Skeletal muscle satellite cell (primary cell): ENCODE measurements at regions not wholly inside any gene's neighbourhood (a gene's known extent, or its start where the extent isn't known, plus 50 kb on each side); places are given as distances from the start of the nearest gene placed in this dataset.

Experiments used
- H3K27me3 ChIP-seq: 2 replicates; pipeline ENCODE4 v1.7.0; 2013; ENCODE audit warnings: low read length; ENCODE audit not compliant: control insufficient read depth, insufficient read depth
- H3K36me3 ChIP-seq: 2 replicates; pipeline ENCODE4 v1.7.0; 2013; ENCODE audit warnings: mild to moderate bottlenecking, control low read depth, low read length; ENCODE audit not compliant: insufficient read depth
- H3K4me1 ChIP-seq: 2 replicates; pipeline ENCODE4 v1.7.0; 2013; ENCODE audit warnings: low read length; ENCODE audit not compliant: control insufficient read depth, insufficient read depth
- H3K4me2 ChIP-seq: 2 replicates; pipeline ENCODE4 v1.7.0; 2013; ENCODE audit warnings: mild to moderate bottlenecking, low read length
- H3K4me3 ChIP-seq: 2 replicates; pipeline ENCODE4 v1.7.0; 2013; ENCODE audit warnings: low read length
- H3K9ac ChIP-seq: 2 replicates; pipeline ENCODE4 v1.7.0; 2013; ENCODE audit warnings: mild to moderate bottlenecking, low read depth, low read length, moderate library complexity
- H3K9me3 ChIP-seq: replicated peaks from 2 replicates; pipeline ENCODE4 v1.7.0; 2013; ENCODE audit warnings: mild to moderate bottlenecking, control low read depth, low read length

- no peak overlapping the region for H3K4me3 ChIP-seq
- H3K9ac ChIP-seq = no peak overlapping the region
- H3K27me3 ChIP-seq = no peaks in the 10 kb centered on the region
- H3K9me3 ChIP-seq = no peaks in the 10 kb centered on the region
- H3K4me2 ChIP-seq = no peak overlapping the region
- no peaks in the 10 kb centered on the region for H3K36me3 ChIP-seq
- H3K4me1 ChIP-seq = no peaks in the 10 kb centered on the region
Observed at GRCh38 chr1:90800012-90800717, 83.1 kb upstream of the BARHL2 start.

GRCh38 chr1:90799326-90799725 lies 82.2 kb upstream of the BARHL2 start:
- H3K4me2 ChIP-seq = no peak overlapping the region
- no peak overlapping the region for H3K4me3 ChIP-seq
- H3K27me3 ChIP-seq = no peaks in the 10 kb centered on the region
- no peaks in the 10 kb centered on the region for H3K36me3 ChIP-seq
- no peaks in the 10 kb centered on the region for H3K9me3 ChIP-seq
- H3K4me1 ChIP-seq = no peaks in the 10 kb centered on the region
- no peak overlapping the region for H3K9ac ChIP-seq

GRCh38 chr1:90798883-90799282 lies 81.8 kb upstream of the BARHL2 start:
- H3K36me3 ChIP-seq = no peaks in the 10 kb centered on the region
- H3K4me1 ChIP-seq = no peaks in the 10 kb centered on the region
- H3K4me3 ChIP-seq = no peak overlapping the region
- H3K9ac ChIP-seq = no peak overlapping the region
- no peaks in the 10 kb centered on the region for H3K27me3 ChIP-seq
- H3K9me3 ChIP-seq = no peaks in the 10 kb centered on the region
- H3K4me2 ChIP-seq = no peak overlapping the region

GRCh38 chr1:90798344-90798743 lies 81.2 kb upstream of the BARHL2 start:
- H3K9ac ChIP-seq = no peak overlapping the region

GRCh38 chr1:90795431-90795830 lies 78.3 kb upstream of the BARHL2 start:
- no peaks in the 10 kb centered on the region for H3K4me1 ChIP-seq
- no peaks in the 10 kb centered on the region for H3K27me3 ChIP-seq

More at GRCh38 chr1:90798344-90798743, 81.2 kb upstream of the BARHL2 start:
- no peaks in the 10 kb centered on the region for H3K9me3 ChIP-seq
- H3K36me3 ChIP-seq = no peaks in the 10 kb centered on the region
- H3K4me3 ChIP-seq = no peak overlapping the region
- H3K27me3 ChIP-seq = no peaks in the 10 kb centered on the region
- no peaks in the 10 kb centered on the region for H3K4me1 ChIP-seq
- H3K4me2 ChIP-seq = no peak overlapping the region

GRCh38 chr1:90786709-90787108 lies 69.6 kb upstream of the BARHL2 start:
- Histone ChIP-seq H3K27me3 (no peaks in the 10 kb centered on the region), H3K4me2 (no peak overlapping the region), H3K4me3 (no peak overlapping the region), H3K9ac (no peak overlapping the region), H3K36me3 (no peaks in the 10 kb centered on the region), H3K9me3 (no peaks in the 10 kb centered on the region), H3K4me1 (no peaks in the 10 kb centered on the region)

More at GRCh38 chr1:90795431-90795830, 78.3 kb upstream of the BARHL2 start:
- Histone ChIP-seq H3K36me3 (no peaks in the 10 kb centered on the region), H3K4me3 (no peak overlapping the region), H3K9me3 (no peaks in the 10 kb centered on the region), H3K4me2 (no peak overlapping the region), H3K9ac (no peak overlapping the region)

- Histone ChIP-seq H3K4me2 (no peak overlapping the region), H3K4me3 (no peak overlapping the region), H3K9me3 (no peaks in the 10 kb centered on the region), H3K9ac (no peak overlapping the region), H3K36me3 (no peaks in the 10 kb centered on the region), H3K27me3 (no peaks in the 10 kb centered on the region), H3K4me1 (no peaks in the 10 kb centered on the region)
Observed at GRCh38 chr1:90784186-90784847, 67.2 kb upstream of the BARHL2 start.

GRCh38 chr1:90783181-90783580 lies 66.1 kb upstream of the BARHL2 start:
- Histone ChIP-seq H3K4me2 (no peak overlapping the region), H3K36me3 (no peaks in the 10 kb centered on the region), H3K4me3 (no peak overlapping the region), H3K4me1 (no peaks in the 10 kb centered on the region), H3K27me3 (no peaks in the 10 kb centered on the region), H3K9me3 (no peaks in the 10 kb centered on the region), H3K9ac (no peak overlapping the region)

GRCh38 chr1:90782046-90782445 lies 64.9 kb upstream of the BARHL2 start:
- Histone ChIP-seq H3K36me3 (no peaks in the 10 kb centered on the region), H3K4me1 (no peaks in the 10 kb centered on the region), H3K27me3 (no peaks in the 10 kb centered on the region), H3K9me3 (no peaks in the 10 kb centered on the region), H3K4me3 (no peak overlapping the region), H3K4me2 (no peak overlapping the region), H3K9ac (no peak overlapping the region)

GRCh38 chr1:90781534-90781933 lies 64.4 kb upstream of the BARHL2 start:
- Histone ChIP-seq H3K4me1 (no peaks in the 10 kb centered on the region), H3K27me3 (no peaks in the 10 kb centered on the region), H3K4me3 (no peak overlapping the region), H3K4me2 (no peak overlapping the region), H3K9me3 (no peaks in the 10 kb centered on the region), H3K9ac (no peak overlapping the region), H3K36me3 (no peaks in the 10 kb centered on the region)

GRCh38 chr1:90780981-90781380 lies 63.9 kb upstream of the BARHL2 start:
- Histone ChIP-seq H3K4me2 (no peak overlapping the region), H3K27me3 (no peaks in the 10 kb centered on the region), H3K4me1 (no peaks in the 10 kb centered on the region), H3K36me3 (no peaks in the 10 kb centered on the region), H3K9ac (no peak overlapping the region), H3K9me3 (no peaks in the 10 kb centered on the region), H3K4me3 (no peak overlapping the region)

GRCh38 chr1:90779573-90779972 lies 62.5 kb upstream of the BARHL2 start:
- Histone ChIP-seq H3K4me3 (no peak overlapping the region), H3K36me3 (no peaks in the 10 kb centered on the region), H3K9ac (no peak overlapping the region), H3K4me1 (no peaks in the 10 kb centered on the region), H3K9me3 (no peaks in the 10 kb centered on the region), H3K4me2 (no peak overlapping the region), H3K27me3 (no peaks in the 10 kb centered on the region)
